HG03097 (cell line): ENCODE measurements at regions not wholly inside any gene's neighbourhood (a gene's known extent, or its start where the extent isn't known, plus 50 kb on each side); places are given as distances from the start of the nearest gene placed in this dataset.
"Not testable (repeated sequence)": the region's sequence is repeated elsewhere in the genome, so short reads cannot be mapped to it uniquely, and the experiment has no call there.

Source experiments
- ATAC-seq: cut with Tn5 transposase; IDR thresholded peaks from one replicate; pipeline ENCODE4 v1.9.1; 2021; ENCODE audit not compliant: unreplicated experiment, low FRiP score

DNA sequence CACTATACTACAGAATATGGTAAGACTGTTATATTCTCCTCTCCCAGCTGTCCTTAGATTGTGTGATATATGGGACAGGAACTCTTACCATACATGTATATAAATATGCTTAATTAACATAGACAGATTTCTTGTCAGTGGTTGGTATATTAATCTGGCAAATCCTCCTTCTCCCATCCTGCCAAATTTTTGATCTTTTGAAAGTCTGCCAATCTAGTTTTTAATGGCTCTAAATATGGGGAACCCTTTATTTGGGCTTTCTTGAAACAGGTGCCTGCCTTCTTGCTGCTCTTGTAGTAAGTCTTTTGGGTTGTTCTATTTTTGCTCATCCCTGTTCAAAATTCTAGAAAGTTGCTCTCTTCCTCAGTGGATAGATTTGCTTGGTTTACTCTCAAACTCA is 63.5 kb downstream of the SPATA31D1 start:
- ATAC-seq = no peak

DNA sequence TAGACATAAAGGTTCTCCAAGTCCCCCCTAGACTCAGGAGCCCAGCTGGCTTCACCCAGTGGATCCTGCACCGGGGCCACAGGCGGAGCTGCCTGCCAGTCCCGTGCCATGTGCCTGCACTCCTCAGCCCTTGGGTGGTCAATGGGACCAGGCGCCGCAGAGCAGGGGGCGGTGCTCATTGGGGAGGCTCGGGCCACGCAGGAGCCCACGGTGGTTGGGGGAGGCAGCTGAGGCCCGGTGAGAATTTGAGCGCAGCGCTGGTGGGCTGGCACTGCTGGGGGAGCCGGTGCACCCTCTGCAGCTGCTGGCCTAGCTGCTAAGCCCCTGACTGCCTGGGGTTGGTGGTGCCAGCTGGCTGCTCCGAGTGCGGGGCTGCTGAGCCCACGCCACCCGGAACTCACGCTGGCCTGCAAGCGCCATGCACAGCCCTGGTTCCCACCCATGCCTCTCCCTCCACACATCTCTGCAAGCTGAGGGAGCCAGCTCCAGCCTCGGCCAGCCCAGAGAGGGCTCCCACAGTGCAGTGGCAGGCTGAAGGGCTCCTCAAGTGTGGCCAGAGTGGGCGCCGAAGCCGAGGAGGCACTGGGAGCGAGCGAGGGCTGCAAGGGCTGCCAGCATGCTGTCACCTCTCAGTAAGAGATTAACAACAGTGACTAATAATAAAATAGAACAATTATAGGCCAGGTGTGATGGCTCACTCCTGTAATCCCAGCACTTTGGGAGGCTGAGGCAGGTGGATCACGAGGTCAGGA is 65.9 kb downstream of the SPATA31D1 start:
- no peak for ATAC-seq

DNA sequence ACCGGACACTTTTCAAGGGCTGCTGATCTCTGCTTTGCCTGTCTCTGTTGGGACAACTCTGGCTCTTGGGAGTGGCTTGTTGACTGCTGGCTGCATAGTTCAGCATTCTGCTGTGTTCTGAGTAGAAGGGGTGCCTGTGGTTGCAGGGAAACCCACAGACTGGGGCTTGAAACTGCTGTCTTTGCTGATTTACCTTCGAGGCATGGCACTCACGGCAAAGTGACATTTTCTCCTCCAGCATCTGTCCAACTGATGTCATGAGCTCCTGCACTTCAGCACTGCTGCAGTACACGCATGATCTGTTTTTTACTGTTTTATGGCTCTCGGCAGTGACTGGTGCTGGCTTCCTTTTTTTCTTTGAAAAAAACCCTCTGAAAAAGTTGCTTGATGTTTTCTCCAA is 69.2 kb downstream of the SPATA31D1 start:
- ATAC-seq = no peak

DNA sequence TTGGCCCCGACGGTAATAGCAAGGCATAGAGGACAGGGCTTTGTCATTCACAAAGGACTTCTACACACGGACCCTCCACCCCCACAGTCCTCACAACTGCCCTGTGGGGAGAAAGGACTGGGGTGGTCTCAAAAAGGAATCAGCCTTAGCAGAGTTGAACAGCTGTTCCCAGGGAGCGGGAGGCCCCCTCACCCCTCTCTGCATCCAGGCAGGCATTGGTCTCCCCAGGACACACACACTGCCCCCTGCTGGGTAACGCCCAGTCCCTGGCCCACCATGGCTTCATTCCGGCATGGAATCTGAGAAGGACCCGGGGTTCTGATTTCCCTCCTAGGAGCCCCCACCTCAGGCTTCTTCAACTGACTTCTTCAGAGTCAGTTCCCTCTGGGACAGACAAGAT is 73.2 kb downstream of the SPATA31D1 start:
- ATAC-seq = not testable (repeated sequence)

DNA sequence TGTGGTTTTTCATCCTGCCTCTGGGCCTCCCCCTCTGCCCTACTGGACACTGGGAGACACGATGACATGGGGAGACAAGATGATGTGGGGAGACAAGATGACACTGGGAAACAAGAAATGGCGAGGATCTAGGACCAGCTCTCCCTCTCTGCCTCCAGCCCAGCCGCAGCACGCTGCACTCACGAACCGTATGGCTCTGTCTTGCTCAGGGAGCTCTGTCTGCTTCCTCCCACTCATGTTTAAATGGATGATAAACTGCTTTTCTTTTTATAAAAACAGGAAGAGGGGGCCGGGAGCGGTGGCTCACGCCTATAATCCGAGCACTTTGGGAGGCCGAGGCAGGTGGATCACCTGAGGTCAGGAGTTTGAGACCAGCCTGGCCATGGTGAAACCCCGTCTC is 73.7 kb downstream of the SPATA31D1 start:
- ATAC-seq = no peak

DNA sequence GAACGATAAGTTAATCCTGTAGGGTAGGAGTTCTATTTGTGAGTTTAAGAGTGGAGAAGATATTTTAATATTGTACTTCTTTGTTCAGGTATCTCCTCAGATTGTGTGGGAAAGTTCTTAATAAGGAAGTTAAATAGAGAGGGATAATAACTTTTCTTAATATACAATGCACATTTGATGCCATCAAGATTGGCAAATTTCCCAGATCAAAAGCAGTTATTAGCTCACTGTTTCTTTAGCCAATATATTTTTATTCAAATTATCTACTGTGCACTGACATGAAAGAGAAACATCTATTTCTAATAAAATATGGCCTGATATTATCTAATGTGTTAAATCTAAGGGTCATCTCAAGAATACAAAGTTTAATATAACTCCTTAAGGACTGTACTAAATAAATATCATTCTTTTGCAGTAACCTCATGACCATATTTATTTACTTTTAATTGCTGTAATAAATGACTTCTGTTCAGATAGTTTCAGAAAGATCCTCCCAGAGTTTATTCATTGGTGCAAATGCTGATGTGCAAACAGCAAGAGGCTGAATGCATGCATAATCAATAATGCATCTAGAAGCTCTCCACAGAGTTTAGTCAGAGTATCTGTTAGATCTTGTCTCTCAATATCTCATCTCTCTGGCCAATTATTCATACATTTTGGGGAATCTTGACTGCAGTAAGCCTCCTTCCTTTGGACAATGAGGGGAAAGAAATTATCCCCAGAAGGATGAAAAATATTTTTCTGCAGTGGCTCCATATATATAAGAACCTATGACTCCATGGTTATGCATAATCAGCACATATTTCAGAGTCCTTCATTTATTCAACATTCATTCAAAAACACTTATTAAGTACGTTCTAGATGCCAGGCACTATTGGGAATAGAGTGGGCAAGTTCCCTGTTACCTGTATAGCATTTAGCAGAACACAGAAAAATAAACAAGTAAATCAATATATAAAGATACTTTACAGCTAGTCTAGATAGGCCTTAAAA is 85.3 kb downstream of the SPATA31D1 start:
- ATAC-seq = no peak

DNA sequence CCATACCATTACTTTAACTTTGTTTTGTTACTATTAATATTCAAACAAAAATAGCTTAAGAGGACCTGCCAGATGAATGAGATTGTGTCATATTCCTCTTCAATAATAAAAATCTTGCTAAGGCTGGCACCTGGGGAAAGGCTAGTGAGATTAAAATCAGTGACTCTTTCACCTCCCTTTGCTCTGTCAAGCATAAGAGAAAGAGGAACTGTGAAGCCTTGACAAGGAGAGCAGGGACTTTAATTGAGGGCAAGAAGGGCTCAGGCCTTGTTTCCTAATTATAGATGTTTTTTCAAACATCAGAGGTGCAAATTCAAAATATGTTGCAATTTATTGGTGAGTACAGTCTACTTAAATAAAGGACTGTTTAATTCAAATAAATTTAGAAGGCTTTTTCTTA is 91.7 kb downstream of the SPATA31D1 start:
- no peak for ATAC-seq

DNA sequence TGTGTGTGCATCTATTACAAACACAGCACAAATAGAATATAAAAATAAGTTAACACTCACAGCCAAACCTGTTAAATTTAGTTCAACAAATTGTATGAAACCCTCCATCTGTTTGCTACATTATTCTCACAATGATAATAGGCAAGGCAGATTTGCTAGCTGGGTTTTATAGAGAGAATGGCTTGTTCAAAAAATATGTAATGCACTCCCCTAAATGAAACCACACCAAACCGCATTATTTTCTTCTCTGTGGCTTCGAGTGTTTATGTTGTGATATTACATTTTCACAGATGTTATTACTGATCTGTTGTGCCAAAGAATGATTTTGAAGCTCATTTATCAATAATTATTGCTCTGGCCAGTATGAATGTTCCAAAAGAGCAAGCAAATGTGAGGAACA is 92.9 kb downstream of the SPATA31D1 start:
- no peak for ATAC-seq

DNA sequence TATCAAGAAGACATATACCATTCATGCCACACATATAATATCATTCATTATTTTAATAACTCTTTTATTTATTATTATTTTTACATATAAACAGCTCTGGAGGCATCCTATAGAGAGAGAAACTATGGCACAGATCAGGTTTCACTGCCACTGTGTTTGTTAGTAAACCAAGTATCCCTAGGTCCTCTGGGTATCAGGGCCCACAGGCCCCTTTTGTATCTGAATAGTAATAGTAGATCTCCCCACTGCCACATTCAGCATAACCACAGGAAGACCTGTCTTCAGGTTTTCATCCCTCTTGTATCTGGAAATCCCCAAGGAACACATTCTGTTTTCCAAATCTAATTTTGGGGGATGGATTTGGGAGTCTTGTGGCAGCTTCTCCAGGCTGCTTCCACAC is 94.0 kb downstream of the SPATA31D1 start:
- no peak for ATAC-seq

DNA sequence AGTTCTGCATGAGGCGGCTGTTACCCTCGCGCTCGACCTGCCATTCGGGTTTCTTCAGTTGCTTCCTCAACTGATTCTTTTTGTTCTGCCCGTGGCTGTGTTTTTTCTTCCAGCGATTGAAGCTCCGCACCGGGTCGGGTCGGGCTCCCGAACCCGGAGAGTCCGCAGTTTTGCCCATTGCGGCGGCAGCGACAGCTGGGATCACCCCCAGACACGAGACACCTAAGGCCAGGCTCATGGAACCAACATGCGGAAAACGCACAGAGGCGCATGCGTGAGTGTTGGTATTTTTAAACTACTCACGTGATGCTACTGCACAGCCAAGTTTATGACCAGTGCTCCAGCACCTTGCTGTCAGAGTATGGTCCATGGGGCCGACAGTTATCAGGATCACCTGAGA is 100.0 kb downstream of the SPATA31D1 start:
- ATAC-seq = no peak

DNA sequence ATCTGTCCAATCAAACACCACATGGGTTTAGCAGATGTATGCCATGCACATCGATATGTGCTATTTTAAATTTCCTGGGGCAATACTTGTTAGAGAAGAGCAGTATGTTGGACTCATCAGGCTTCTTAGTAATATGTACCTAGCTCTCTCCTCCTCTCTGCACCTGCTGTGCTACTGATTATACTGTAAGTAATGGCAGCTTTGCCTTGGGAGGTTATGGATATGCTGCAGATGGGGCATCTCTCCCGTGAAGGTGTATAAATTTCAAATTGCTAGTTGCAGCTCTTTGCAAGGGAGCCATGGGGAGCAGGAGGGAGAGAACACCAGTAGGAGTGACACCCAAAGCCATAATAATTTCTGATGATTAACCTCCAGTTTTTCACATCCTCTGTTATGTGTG is 101.5 kb downstream of the SPATA31D1 start:
- no peak for ATAC-seq

DNA sequence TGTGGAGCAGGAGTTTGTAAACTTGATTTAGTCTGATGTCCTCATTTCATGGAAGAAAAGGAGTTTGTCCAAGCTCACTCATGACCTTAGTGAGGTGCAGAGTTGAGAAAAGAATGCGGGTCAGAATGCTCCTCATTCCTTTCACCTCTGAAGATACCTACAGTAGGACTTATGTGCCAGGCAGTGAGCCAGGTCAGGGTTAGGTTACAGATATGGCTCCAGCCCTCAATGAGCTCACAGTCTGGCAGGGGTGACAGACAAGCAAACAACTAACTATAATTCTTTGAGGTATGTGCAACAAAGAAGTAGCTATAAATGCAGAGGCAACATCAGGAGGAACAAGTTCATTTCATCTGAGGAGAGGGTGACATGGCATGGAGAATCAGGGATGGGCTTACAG is 102.5 kb downstream of the SPATA31D1 start:
- no peak for ATAC-seq

DNA sequence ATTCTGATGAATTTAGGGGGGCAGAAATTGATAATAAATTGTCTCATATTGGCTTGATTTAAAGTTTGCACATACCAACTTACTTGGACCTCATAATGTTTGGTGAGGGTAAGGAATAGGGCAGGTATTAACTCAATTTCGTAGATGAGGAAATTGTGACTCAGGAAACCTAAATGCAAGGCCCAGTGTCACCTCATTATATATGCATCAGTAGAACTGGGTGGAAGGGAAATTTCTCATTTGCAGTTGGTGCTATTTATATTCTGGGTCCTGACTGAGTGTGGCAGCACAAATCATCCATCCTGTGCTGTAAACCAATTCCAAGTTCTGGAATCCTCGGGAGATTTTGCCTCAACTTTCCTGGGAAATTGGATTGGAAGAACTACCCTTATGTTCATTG is 103.0 kb downstream of the SPATA31D1 start:
- ATAC-seq = no peak

DNA sequence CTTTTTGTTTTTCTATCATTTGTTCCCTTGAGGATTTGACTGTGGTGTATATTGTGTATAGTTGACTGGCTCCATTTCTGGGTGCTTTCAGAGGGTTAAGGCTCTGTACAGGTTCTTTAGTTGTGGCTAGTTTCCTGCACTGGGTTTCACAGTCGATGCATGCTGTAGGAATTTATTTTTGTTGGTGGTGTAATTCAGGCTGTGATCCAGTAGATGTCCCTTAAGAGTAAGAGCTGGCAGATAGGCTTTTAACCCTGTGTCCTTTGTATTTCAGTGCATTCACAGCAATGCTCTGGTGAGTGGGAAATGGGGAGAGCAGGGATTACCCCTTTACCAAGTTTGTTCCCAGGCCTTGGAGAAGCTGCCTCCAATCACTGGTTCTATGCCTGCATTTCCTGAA is 112.9 kb downstream of the SPATA31D1 start:
- no peak for ATAC-seq

DNA sequence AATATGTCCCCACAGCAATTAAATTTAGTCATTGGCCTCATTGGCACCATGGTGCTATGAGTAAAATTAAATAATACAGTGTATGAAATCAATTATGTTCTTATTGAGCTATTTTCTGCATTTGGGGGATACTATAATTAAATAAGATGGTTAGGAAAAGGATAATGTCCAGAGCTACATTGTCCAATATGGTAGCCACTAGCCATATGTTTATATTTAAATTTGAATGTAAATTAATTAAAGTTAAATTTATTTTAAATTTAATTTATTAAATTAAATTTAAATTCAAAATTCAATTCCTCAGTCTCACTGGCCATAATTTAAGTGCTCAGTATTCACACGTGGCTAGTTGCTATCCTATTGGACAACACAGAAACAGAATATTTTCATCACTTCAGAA is 115.7 kb downstream of the SPATA31D1 start:
- ATAC-seq = no peak

DNA sequence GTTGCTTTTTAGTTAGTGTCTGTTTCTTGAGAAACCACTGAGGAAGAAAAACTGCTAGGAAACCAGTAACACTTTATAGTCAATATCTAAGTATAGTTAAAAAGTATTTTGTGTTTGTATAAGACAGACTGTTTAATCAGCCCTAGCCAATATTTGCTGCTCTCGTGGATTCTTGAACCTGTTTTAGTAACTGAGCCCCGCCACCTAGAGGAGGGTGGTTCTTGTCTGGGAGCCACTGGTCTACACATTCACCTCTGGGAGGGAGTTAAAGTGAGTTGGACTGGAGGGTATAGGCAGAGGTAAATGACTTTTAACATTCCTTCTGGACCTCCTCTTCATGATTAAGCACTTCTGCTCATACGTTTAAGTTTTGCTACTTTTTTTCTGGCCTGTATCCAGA is 117.2 kb downstream of the SPATA31D1 start:
- ATAC-seq = no peak

DNA sequence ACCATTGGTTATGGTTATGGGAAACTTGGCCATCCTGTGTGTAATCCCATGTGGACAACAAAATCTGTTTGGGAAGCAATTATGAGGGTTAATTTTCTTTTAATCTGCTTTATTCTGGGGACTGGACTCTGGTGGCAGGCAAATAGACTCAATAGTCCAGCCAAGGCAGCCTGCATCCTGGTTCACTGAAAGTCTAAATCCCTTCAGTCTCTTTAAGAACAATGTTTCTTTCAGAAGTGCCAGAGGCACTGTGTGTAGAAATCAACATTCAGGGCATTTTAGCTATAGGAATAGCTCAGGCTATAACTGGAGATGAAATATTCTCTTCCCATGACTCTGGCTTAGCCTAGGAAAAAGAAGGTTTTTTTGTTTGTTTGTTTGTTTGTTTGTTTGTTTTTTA is 118.0 kb downstream of the SPATA31D1 start:
- no peak for ATAC-seq

DNA sequence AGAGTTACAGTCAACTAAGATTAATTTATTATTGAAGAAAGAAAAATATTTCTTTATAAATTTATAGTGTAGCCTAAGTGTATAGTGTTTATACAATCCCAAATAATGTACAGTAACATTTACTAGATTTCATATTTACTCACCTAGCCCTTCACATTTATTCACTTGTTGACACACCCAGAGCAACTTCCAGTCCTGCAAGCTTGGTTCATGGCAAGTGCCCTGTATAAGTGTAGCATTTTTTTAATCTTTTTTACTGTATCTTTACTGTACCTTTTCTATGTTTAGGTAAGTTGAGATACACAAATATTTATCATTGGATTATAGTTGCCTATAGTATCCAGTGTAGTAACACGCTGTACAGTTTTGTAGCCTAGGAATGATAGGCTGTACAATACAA is 119.9 kb downstream of the SPATA31D1 start:
- ATAC-seq = no peak

DNA sequence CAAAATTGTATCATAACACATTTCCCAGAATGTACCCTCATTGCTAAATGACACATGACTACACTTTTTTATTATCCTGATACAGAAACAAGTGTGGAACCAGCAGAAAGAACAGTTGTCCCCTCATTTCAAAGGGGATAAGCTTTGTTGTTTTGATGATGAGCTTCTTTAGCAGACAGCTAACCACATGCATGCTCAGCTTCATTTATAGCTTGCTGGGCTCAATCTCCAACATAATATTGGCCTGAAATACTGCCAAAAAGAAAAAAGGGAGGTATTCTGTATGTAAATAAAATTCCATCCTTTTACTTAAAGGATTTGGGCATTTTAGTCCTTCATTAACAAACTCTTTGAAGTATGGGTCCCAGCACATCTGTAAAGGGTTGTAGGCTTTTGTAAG is 120.4 kb downstream of the SPATA31D1 start:
- ATAC-seq = no peak

DNA sequence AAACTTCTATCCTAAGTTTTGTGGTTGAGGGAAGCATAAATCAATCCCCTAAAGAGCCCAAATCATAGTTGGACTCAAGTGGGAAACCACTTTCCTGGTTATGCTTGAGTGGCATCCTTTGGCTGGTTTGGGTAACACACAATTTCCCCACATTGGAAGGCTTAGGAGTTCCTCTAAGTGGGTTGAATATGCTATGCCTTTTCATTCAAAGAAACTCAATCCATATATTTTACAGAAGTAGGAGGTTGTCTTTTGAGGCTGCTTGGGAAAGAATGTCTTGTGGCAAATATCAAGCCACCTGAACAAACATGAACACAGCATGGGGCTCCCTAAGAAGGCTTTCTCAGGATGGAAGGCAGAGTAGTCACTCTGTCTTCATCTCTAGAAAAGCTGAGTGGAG is 121.1 kb downstream of the SPATA31D1 start:
- no peak for ATAC-seq

DNA sequence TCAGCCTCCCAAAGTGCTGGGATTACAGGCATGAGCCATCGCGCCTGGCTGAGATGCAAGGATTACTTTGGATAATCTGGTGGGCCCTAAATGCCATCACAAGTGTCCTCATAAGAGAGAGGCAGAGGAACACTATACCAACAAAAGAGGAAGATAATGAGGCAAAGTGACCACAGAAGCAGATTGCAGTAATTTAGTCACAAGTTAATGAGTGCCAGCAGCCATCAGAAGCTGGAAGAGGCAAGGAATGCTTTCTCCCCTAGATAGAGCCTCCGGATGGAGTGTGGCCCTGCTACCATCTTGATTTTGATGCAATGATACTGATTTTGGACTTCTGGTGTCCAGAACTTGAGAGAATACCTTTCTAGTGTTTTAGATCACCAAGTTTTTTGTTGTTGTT is 122.3 kb downstream of the SPATA31D1 start:
- no peak for ATAC-seq

DNA sequence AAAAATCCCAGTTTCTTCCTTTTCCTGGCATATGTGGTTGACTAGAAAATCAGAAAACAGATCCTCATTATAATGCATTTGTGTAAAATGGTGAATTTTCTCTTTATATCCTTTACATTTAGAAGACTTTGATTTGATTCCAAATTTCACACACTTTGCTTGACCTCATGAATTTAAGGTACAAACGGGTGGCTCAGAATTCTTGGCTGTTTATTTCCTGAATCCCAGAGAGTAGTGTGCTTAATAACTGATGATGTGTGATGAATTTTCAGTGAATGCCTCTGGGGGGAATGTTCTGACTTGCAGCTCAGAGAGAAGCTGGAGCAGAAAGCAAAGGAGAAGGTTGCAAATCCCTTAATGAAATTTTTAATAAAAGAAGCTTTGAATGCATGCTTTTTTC is 126.8 kb downstream of the SPATA31D1 start:
- ATAC-seq = no peak
